T-helper 17 cell (primary cell): ENCODE measurements at regions not wholly inside any gene's neighbourhood (a gene's known extent, or its start where the extent isn't known, plus 50 kb on each side); places are given as distances from the start of the nearest gene placed in this dataset.
"Not testable (repeated sequence)": the region's sequence is repeated elsewhere in the genome, so short reads cannot be mapped to it uniquely, and the experiment has no call there.

Source experiments
- ATAC-seq: fragments of 150-1000 bp; cut with Tn5 transposase; 2 replicates; pipeline ENCODE4 v1.10.0; 2021; ENCODE audit warnings: mild to moderate bottlenecking, moderate library complexity
- DNase-seq, 3 donors: peaks; one replicate each; pipeline versions ENCODE4 v3.0.0 to v3.0.0-alpha.2; 2020 to 2021
- H3K9me3 ChIP-seq: one replicate; pipeline ENCODE4 v1.7.0; 2013; ENCODE audit warnings: low read length, mild to moderate bottlenecking; ENCODE audit not compliant: control insufficient read depth, poor library complexity, severe bottlenecking
- H3K27ac Mint-ChIP-seq: one replicate; pipeline ENCODE4 v1.8.0; 2022; ENCODE audit warnings: mild to moderate bottlenecking, moderate library complexity, mixed read lengths
- H3K27me3 Mint-ChIP-seq: one replicate; pipeline ENCODE4 v1.8.0; 2022; ENCODE audit warnings: mixed read lengths
- H3K36me3 Mint-ChIP-seq: one replicate; pipeline ENCODE4 v1.8.0; 2022; ENCODE audit warnings: low read depth, mixed read lengths
- H3K4me1 Mint-ChIP-seq: one replicate; pipeline ENCODE4 v1.8.0; 2022; ENCODE audit warnings: mild to moderate bottlenecking, mixed read lengths
- H3K4me3 Mint-ChIP-seq: one replicate; pipeline ENCODE4 v1.8.0; 2022; ENCODE audit warnings: mild to moderate bottlenecking, moderate library complexity, mixed read lengths

DNA sequence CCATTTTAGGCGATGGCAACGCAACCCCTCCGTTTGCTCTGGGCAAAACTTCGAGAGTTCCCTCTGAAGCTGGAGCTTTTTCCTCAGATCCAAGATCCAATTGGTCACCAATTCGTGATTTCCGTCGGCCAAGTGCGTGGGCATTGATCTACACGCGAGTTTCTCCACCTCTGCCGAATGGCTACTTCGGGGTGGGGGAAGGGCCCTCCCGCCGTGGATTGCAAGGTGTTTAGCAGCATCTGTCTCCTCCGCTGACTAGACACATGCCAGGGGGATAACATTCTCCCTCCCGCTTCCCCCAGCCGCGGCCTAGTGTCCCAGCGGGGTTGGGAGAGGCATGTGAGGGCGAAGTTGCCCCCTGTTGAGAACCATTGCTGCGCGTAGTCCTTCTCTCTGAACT lies 120.6 kb downstream of the PPIAL4A start:
- not testable (repeated sequence) for H3K4me1 Mint-ChIP-seq, H3K27me3 Mint-ChIP-seq, DNase-seq, H3K27ac Mint-ChIP-seq, H3K9me3 ChIP-seq, H3K4me3 Mint-ChIP-seq, ATAC-seq, H3K36me3 Mint-ChIP-seq

GRCh38 chr1:121013181-121013580 lies 123.6 kb downstream of the PPIAL4A start:
- H3K4me3 Mint-ChIP-seq, H3K27me3 Mint-ChIP-seq, H3K27ac Mint-ChIP-seq, ATAC-seq, H3K9me3 ChIP-seq, H3K36me3 Mint-ChIP-seq, DNase-seq, H3K4me1 Mint-ChIP-seq: not testable (repeated sequence)

DNA sequence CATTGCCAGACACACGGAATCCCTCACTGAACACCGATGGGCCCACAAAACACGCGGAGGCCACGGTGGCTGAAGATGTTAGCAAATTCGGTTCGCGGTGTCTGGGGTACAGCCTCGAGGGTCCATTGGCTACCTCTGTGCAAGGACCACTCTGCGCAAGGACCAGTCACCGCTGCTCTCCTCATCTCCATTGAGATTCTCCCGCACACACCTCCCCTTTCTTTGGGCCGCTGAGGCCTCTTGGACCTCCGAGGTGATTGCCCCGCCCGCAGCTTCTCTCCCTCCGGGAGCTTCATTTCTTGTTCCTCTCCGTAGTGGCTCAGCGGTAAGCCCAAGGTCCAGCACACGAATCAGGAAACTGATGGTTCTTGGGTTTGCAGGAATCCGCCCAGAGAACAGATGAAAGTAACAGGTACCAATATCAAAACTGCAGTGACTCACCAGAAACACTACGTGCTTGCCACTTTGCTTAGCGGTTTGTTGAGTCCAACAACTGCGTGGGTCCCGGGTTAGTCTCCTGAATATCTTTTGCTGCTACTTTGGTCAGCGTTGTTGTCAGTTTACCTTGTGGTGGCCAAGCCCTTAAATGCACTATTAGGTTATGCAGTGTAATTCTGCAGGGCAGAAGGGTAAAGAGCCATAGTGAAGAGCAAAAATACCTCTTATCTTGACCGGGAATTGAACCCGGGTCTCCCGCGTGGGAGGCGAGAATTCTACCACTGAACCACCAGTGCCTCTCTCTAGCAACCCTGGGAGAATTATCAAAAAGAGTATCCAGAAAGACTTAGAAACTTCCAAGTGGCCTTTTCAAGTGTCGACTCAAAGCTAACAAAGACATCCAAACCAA lies 126.8 kb downstream of the PPIAL4A start:
- peak overlapping the region; percentile 29 for H3K27ac Mint-ChIP-seq
- H3K4me1 Mint-ChIP-seq, H3K36me3 Mint-ChIP-seq, H3K9me3 ChIP-seq, DNase-seq, H3K4me3 Mint-ChIP-seq, ATAC-seq, H3K27me3 Mint-ChIP-seq: not testable (repeated sequence)

DNA sequence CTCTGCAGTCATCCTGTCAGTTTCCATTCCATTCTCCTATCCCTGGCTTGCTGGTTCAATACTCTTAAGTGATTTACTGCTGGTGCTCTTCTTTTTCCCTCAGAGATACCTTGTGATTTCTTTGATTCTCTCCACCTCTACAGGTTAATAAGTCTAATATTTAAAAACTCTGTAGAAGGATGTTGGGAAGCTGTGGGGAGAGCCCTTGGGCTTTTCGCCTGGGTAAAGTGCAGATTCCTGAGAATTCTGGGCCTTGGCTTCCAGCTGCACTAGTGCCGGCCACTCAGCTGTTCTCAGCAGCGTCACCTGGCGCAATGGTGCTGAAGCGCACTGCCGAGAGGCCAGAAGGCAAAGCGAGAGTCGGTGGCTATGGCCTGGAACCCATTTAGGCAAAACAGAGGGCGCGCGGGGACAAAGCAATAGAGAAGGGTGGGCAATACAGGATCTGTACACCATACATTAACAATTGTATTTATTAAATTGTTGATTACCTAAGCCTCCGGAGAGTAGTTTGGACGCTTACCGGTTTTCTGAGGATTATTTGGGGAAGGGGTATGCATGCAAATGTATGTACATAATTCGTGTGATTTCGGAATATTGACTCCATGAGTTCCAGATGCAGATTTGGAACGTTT lies 130.3 kb downstream of the PPIAL4A start:
- not testable (repeated sequence) for H3K4me1 Mint-ChIP-seq, H3K36me3 Mint-ChIP-seq, H3K27ac Mint-ChIP-seq, H3K27me3 Mint-ChIP-seq, H3K9me3 ChIP-seq, H3K4me3 Mint-ChIP-seq, DNase-seq, ATAC-seq

DNA sequence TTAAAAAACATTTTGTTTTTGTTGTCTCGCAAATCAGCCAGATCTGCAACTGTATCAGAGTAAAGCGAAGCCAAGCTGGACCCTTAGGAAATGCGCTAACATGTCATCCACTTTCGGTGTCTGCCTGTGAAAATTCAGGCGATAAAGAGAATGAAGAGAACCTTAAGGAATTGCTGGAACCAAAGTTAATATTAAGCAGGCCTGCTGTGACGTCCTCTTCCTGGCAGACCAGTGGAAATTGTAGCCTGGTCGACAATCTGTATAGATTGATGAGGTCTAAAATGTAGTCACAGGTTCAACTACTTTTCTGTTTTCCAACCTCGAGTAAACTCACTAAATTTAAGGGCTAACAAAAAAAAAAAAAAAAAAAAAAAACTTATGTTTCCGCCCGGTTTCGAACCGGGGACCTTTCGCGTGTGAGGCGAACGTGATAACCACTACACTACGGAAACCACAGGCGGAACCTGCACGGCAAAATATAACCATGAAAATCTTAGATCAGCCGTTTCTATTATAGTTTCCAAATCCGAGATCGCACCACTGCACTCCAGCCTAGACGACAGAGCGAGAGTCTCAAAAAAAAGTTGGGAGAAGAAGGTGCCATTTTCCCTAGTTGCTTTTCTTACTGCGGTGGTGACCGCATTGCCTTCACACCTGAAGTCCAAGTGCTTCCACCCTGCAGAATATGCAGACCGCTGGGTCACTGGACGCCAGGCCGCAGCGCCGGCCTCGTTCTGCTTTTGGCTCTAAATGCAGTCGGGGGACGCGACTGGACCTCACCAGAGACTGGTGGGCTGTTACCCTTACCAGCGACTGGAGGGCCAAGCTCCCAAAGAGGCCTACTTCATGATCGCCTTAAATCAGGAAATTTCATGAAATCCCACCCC lies 131.0 kb downstream of the PPIAL4A start:
- H3K27me3 Mint-ChIP-seq, H3K9me3 ChIP-seq, ATAC-seq, H3K36me3 Mint-ChIP-seq, H3K27ac Mint-ChIP-seq, H3K4me1 Mint-ChIP-seq: not testable (repeated sequence)
- H3K4me3 Mint-ChIP-seq: peak overlapping the region; percentile 25
- DNase-seq: peak in 1 of 3 donors; percentile 14

DNA sequence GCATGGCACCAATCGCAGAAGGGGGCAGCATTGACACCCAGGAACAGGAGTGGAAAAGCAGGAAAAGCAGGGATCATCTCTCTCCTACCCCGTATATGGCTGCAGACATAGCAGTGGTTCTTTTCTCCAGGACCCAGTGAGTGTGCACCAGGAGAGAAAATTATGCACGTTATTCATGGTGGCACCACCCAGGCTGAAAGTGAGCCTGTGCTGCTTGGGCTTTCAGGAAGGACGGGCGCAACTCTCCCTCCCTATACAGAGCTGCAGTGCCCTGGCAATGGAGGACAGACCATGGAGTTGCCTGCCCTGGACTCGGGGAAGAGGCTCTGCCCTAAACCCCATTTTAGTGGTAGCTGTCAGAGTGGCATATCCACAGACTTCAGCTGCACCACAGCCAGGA lies 132.1 kb downstream of the PPIAL4A start:
- H3K4me1 Mint-ChIP-seq, DNase-seq, H3K27ac Mint-ChIP-seq, H3K4me3 Mint-ChIP-seq, H3K27me3 Mint-ChIP-seq, H3K36me3 Mint-ChIP-seq, H3K9me3 ChIP-seq, ATAC-seq: not testable (repeated sequence)

DNA sequence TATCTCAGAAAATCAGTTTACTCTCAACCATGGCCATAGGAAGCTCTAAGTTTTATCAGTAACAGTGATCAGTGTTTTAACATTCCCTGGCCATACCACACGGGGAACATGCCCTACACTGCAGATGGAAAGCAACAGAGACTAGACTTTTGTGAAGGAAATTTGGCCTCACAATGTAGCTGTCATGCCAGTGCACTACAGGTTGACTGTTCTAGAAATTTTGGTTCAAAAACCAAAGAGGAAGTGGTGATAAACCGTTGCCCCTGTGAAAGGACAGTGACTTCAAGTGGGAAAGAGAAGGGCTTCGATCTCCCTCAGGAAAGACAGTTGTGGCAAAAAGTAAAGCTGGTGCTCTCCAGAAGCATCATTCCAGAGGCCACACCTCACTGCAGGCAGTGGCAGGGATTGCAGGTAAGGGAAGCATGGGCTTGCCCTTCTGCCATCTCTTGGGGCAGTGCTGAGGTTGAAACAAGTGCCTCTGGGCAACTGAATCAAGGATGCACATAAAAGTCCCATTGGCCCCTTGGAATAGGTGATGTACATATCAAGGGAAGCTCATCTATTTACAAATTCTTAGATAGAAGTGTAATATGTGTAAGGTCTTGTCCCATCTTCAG lies 143.4 kb downstream of the PPIAL4A start:
- not testable (repeated sequence) for ATAC-seq, H3K27ac Mint-ChIP-seq, DNase-seq, H3K4me1 Mint-ChIP-seq, H3K27me3 Mint-ChIP-seq, H3K4me3 Mint-ChIP-seq, H3K9me3 ChIP-seq, H3K36me3 Mint-ChIP-seq

- not testable (repeated sequence) for H3K9me3 ChIP-seq, H3K27ac Mint-ChIP-seq, DNase-seq, ATAC-seq, H3K27me3 Mint-ChIP-seq, H3K36me3 Mint-ChIP-seq, H3K4me3 Mint-ChIP-seq, H3K4me1 Mint-ChIP-seq
Measured at GRCh38 chr1:121036792-121037191, 147.2 kb downstream of the PPIAL4A start.

- H3K4me3 Mint-ChIP-seq, ATAC-seq, H3K27me3 Mint-ChIP-seq, H3K9me3 ChIP-seq, H3K36me3 Mint-ChIP-seq, H3K4me1 Mint-ChIP-seq, DNase-seq, H3K27ac Mint-ChIP-seq: not testable (repeated sequence)
Measured at GRCh38 chr1:121040974-121041373, 143.2 kb downstream of the FAM72B start.

DNA sequence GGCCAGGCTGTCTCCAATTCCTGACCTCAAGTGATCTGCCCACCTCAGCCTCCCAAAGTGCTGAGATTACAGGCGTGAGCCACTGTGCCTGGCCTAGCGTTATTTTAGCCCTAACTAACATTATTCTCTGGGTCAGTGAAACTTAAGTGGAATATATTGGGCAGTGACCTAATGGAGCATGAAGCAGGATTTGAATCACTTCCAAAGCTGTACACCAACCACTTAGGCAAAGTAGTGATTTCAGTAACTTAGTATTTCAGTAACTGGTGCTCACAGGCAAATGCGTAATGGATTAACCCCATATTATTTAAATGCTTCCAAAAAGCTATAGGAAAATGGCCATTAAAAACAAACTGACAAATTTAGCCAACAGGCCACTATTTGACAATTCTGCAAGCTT lies 142.6 kb downstream of the FAM72B start:
- H3K36me3 Mint-ChIP-seq, H3K9me3 ChIP-seq, H3K4me1 Mint-ChIP-seq, H3K27me3 Mint-ChIP-seq, DNase-seq, H3K27ac Mint-ChIP-seq, ATAC-seq, H3K4me3 Mint-ChIP-seq: not testable (repeated sequence)

- ATAC-seq, H3K9me3 ChIP-seq, DNase-seq, H3K27ac Mint-ChIP-seq, H3K36me3 Mint-ChIP-seq, H3K4me3 Mint-ChIP-seq, H3K4me1 Mint-ChIP-seq, H3K27me3 Mint-ChIP-seq: not testable (repeated sequence)
Measured at GRCh38 chr1:121042882-121043281, 141.3 kb downstream of the FAM72B start.

- not testable (repeated sequence) for H3K27ac Mint-ChIP-seq, H3K36me3 Mint-ChIP-seq, ATAC-seq, H3K4me3 Mint-ChIP-seq, DNase-seq, H3K4me1 Mint-ChIP-seq, H3K9me3 ChIP-seq
- peaks cover 20% of the 10 kb centered on the region for H3K27me3 Mint-ChIP-seq
Measured at GRCh38 chr1:121048293-121048752, 135.8 kb downstream of the FAM72B start.
